Prostate gland (tissue), 2 donors: ENCODE measurements at regions not wholly inside any gene's neighbourhood (a gene's known extent, or its start where the extent isn't known, plus 50 kb on each side); places are given as distances from the start of the nearest gene placed in this dataset.
"Not testable (repeated sequence)": the region's sequence is repeated elsewhere in the genome, so short reads cannot be mapped to it uniquely, and the experiment has no call there.

Experiments
- DNase-seq: peaks from one replicate; pipeline ENCODE4 v3.0.0-alpha.2; 2019; ENCODE audit warnings: low spot score
- H3K27ac ChIP-seq, 2 donors: fragments of 200-600 bp; sonication (generic); 2 replicates each; pipeline ENCODE4 v1.5.1; 2017 to 2019
- H3K27me3 ChIP-seq: fragments of 200-600 bp; sonication (generic); replicated peaks from 2 replicates; pipeline ENCODE4 v1.5.1; 2019; ENCODE audit not compliant: insufficient read depth
- H3K36me3 ChIP-seq, 2 donors: fragments of 200-600 bp; sonication (generic); 1 replicate in 1 of 2; 2 replicates in 1 of 2; pipeline versions ENCODE4 v1.5.1 to v1.8.1; 2017 to 2019
- H3K4me1 ChIP-seq: fragments of 200-600 bp; sonication (generic); replicated peaks from 2 replicates; pipeline ENCODE4 v1.5.1; 2019
- H3K4me3 ChIP-seq, 2 donors: fragments of 200-600 bp; sonication (generic); 2 replicates each; pipeline ENCODE4 v1.5.1; 2017 to 2019
- H3K9me3 ChIP-seq: fragments of 200-600 bp; sonication (generic); 2 replicates; pipeline ENCODE4 v1.5.1; 2017
- POLR2A ChIP-seq: fragments of 450-650 bp; IDR thresholded peaks from one replicate; pipeline ENCODE4 v1.6.1; 2016; ENCODE audit warnings: antibody characterized with exemption, mild to moderate bottlenecking
- POLR2AphosphoS5 ChIP-seq: sonication (generic); formaldehyde crosslinking; IDR thresholded peaks from one replicate; pipeline ENCODE4 v1.6.1; 2017; ENCODE audit warnings: antibody characterized with exemption
- WGBS: methylation state at CpG from one replicate; pipeline ENCODE4 v1.1.5; 2018; 5-methylcytosine and 5-hydroxymethylcytosine counted together
- intact Hi-C: fragments of 100-400 bp; cut with DNase I; formaldehyde crosslinking; loops from one replicate; pipeline ENCODE4 v1.14.2; 2022
- TF ChIP-seq, protein P1 (sequence below), 4 experiments: fragments of 200-600 bp in 2 of 4; fragments of 450-650 bp in 2 of 4; sonication (generic) in 2 of 4; IDR thresholded peaks; 1 replicate in 3 of 4; 2 replicates in 1 of 4; pipeline ENCODE4 v1.5.1; 2016 to 2019; ENCODE audit warnings: antibody characterized with exemption in 4 of 4, mild to moderate bottlenecking in 2 of 4, moderate library complexity in 2 of 4

DNA sequence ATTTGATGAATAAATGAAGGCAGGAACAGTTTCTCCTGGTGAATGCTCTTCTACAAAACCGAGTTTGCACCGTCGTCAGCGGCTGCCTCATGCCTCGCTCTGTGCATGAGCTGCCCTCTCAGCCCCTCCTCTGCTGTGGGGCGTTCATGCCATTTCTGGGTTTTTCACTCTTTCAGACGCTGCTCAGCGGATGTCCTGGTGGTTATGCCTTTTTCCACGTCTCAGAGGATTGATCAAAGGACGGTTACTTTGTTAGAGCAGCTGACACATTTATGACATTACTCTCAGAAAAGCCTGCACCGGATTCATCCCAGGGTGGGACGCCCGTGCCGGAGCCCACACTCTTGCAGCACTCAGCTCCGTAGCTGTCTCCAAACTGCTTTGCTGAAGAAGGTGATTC, 195.9 kb upstream of the PPP1R26 start:
- no peak for TF ChIP-seq POLR2AphosphoS5
- no peak for TF ChIP-seq POLR2A
- TF ChIP-seq, protein P1, sequence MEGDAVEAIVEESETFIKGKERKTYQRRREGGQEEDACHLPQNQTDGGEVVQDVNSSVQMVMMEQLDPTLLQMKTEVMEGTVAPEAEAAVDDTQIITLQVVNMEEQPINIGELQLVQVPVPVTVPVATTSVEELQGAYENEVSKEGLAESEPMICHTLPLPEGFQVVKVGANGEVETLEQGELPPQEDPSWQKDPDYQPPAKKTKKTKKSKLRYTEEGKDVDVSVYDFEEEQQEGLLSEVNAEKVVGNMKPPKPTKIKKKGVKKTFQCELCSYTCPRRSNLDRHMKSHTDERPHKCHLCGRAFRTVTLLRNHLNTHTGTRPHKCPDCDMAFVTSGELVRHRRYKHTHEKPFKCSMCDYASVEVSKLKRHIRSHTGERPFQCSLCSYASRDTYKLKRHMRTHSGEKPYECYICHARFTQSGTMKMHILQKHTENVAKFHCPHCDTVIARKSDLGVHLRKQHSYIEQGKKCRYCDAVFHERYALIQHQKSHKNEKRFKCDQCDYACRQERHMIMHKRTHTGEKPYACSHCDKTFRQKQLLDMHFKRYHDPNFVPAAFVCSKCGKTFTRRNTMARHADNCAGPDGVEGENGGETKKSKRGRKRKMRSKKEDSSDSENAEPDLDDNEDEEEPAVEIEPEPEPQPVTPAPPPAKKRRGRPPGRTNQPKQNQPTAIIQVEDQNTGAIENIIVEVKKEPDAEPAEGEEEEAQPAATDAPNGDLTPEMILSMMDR (IDR thresholded peaks at IDR 0.05): no peak
- Histone ChIP-seq H3K4me3 (no peak overlapping the region), H3K9me3 (no peaks in the 10 kb centered on the region), H3K27ac (no peak overlapping the region), H3K4me1 (no peaks in the 10 kb centered on the region), H3K27me3 (no peaks in the 10 kb centered on the region), H3K36me3 (no peaks in the 10 kb centered on the region)
- 28% methylated on average over 15 of the region's 15 CpGs for WGBS
- no peak for DNase-seq
- intact Hi-C loops: no loop called here

DNA sequence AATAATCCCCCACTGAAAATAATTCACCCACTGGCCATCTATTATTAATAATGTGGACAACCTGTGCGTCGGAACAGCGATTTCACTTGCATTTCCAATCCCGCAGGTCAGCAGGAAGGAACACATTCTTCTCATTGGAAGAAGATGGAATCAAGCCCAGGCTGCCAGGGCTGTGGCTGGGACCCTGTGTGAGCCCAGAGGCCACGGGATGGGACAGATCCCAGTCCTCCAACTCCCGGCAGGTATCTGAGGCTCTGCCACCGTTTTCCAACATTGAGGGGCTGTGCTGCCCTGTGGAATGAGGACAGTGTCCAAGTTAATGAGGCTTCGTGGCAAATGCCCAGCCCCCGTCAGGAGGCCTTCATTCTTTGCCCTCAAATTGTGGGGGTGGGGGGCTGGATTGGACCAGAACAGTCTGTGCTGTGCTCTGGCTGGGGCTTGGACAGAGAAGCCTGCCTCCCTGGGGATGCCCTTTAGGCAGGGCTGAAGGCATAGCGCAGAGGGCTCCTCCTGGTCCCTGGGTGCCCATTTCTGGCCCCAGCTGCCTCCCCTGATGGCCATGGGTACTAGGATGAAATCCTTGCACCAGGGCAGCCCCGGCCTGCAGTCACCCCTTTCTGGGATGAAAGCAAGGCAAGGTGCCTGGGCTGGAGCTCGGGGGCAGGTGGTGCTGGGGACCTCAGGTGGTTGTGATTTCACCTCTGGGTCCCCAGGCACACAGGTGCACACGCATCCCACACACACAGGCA, 195.0 kb upstream of the PPP1R26 start:
- H3K36me3 ChIP-seq: no peaks in the 10 kb centered on the region
- no peaks in the 10 kb centered on the region for H3K27me3 ChIP-seq
- H3K4me3 ChIP-seq: no peak overlapping the region
- no peak for DNase-seq
- no peak overlapping the region for H3K27ac ChIP-seq
- TF ChIP-seq POLR2A (no peak), POLR2AphosphoS5 (no peak)
- TF ChIP-seq, protein P1 (IDR thresholded peaks at IDR 0.05): no peak
- H3K4me1 ChIP-seq: no peaks in the 10 kb centered on the region
- intact Hi-C loops: no loop called here
- WGBS: 45% methylated on average over 13 of the region's 13 CpGs
- no peaks in the 10 kb centered on the region for H3K9me3 ChIP-seq

DNA sequence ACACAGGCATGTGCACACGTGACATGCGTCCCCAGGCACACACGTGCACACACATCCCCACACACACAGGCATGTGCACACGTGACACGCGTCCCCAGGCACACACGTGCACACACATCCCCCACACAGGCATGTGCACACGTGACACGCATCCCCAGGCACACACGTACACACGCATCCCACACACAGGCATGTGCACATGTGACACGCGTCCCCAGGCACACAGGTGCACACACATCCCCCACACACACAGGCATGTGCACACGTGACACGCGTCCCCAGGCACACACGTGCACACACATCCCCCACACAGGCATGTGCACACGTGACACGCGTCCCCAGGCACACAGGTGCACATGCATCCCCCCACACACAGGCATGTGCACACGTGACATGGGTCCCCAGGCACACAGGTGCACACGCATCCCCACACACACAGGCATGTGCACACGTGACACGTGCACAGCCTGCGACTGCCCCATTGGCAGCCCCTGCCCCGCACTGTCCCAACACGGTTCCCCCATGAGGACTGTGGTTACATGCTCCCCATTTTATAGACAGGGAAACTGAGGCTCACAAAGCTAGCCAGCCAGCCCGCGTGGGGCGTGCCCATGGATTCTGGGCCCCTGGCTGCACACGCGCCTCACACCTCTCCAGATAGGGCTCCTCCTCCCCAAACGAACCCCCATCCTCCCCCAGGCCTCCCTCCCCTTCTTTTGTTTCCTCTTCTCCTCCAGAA, 193.2 kb upstream of the PPP1R26 start:
- 92% methylated on average over 33 of the region's 33 CpGs for WGBS
- H3K36me3 ChIP-seq, H3K9me3 ChIP-seq, H3K4me1 ChIP-seq, H3K27me3 ChIP-seq, intact Hi-C loops, H3K27ac ChIP-seq, H3K4me3 ChIP-seq, DNase-seq: not testable (repeated sequence)

DNA sequence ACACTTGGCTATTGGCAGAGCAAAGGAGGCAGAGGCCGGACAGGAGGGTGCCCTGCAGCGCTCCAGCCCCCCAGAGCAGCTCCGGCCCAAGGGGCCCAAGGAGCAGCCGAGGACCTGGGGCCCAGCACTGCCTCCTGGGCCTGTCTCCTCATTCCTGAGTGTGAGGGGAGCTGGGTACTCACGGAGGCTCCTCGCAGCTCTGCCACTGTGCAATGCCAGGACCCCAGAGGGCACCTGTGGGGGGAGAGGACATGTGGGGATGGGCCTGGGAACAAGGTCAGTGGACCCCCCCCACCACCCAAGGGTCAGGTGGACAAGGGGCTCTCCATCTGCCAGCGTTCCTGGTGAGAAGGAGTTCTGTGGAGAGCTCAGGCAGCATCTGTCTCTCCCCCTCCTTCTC, 192.6 kb upstream of the PPP1R26 start:
- H3K4me3 ChIP-seq: no peak overlapping the region
- H3K36me3 ChIP-seq: no peaks in the 10 kb centered on the region
- DNase-seq: no peak
- H3K27ac ChIP-seq: no peak overlapping the region
- intact Hi-C loops: no loop called here
- 80% methylated on average over 7 of the region's 7 CpGs for WGBS
- H3K9me3 ChIP-seq: no peaks in the 10 kb centered on the region
- H3K27me3 ChIP-seq: no peaks in the 10 kb centered on the region
- H3K4me1 ChIP-seq: no peaks in the 10 kb centered on the region
- TF ChIP-seq, protein P1 (IDR thresholded peaks at IDR 0.05): no peak
- TF ChIP-seq POLR2AphosphoS5 (no peak), POLR2A (no peak)

DNA sequence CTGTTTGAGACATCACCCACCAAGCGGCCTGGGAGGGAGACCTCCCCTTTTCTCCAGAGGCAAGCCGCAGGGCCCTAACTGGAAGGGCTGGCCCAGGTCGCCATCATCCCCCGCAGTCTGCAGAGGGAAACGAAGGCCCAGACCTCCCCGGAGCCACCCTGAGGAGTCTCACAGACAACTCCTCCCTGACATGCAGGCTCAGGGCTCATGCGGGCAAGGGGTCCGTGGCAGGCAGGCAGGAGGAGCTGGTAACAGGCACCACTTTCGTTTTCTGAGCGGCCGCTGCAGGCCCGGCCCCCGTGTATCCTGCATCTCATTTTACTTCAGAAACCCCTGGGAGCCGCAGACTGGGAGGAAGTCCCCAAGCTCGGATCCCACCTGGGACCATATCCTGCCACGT, 192.0 kb upstream of the PPP1R26 start:
- H3K4me1 ChIP-seq: no peaks in the 10 kb centered on the region
- H3K36me3 ChIP-seq: no peaks in the 10 kb centered on the region
- WGBS: 77% methylated on average over 16 of the region's 16 CpGs
- TF ChIP-seq, protein P1 (IDR thresholded peaks at IDR 0.05): no peak
- TF ChIP-seq POLR2AphosphoS5: no peak
- TF ChIP-seq POLR2A: no peak
- DNase-seq: no peak
- intact Hi-C loops: no loop called here
- no peaks in the 10 kb centered on the region for H3K27me3 ChIP-seq
- no peak overlapping the region for H3K4me3 ChIP-seq
- no peak overlapping the region for H3K27ac ChIP-seq
- H3K9me3 ChIP-seq: no peaks in the 10 kb centered on the region
